ENCODE measurements at regions not wholly inside any gene's neighbourhood (a gene's known extent, or its start where the extent isn't known, plus 50 kb on each side); places are given as distances from the start of the nearest gene placed in this dataset.
A peak's percentile ranks its signal among the peaks of the same experiment; 100 is the strongest.

DNA sequence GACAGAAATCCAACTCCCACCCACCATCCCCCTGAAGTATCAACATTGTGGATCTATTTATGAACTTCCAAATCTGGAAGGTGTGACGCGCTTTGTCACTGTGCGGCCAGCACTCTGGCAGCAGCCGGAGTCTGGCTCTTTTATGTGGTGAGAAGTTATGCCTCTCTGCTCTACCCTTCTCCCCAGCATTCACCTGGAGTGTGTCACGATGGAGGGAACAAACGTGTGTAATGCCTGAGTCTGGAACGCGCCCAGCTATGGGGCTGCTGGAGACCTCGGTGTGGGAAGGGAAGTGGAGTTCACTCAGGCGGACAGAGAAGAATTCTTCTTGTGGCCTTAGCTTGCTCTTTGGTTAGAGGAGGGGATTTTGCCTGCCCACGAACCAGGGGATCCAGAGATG, 222.1 kb upstream of the RPL34 start:
- peak; percentile 29 for DNase-seq

DNA sequence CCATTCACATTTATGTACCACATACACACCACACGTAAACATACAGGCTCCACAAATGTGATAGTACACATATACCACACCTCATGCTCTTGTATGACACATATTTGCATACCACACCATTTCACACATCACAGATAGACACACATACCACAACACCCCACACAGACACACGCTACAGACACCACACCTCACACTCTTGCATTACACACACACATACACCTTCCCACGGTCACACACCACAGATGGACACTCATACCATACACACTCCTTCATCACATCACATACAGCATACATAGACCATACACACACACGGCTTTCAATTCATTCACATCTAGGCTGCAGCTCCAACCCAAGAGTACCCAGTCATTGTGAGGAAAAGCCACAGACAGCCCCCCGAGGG, 222.5 kb upstream of the RPL34 start:
- no peak for DNase-seq

DNA sequence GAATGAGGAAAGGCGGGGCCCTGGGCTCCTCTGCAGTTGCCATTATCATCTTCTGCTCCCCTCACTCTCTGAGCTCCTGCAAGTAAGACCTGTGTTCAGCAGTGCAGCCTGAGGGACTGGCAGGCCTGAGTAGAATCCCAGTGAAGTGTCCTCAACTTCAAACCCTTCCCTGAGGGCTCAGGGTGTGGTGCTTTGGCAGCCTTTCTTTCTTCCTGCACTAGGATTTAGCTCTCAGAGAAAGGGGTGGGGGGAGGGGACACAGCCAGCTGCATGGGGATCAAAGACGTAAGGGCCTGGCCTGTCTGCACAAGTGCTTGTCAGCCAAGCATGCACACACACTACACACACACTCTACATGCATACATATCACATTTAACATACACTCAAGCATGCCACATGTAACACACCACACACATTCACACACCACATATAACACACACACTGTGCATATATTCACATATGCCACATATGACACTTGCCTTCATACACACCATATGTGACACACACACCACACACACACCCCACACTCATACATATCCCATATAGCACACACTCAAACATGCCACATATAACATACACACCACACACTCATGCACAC, 223.4 kb upstream of the RPL34 start:
- no peak for DNase-seq

DNA sequence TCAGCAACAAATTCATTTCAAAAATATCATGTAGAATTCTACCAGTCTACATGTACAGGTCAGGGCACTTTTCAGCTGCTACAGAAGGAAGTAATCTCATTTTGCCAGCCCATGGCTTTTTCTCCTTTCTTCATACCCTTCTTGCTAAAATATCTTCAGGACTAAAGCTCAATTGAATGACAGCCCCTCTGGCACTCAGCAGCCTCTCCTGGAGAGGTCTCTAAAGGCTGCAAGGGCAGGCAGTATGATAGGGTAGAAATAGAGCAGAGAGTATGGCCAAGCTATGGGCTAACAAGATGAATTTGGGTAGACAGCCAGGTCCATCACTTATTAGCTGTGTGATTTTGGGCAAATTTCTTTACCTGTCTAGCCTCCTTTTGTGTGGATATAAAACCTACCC, 224.6 kb upstream of the RPL34 start:
- DNase-seq, result no peak

DNA sequence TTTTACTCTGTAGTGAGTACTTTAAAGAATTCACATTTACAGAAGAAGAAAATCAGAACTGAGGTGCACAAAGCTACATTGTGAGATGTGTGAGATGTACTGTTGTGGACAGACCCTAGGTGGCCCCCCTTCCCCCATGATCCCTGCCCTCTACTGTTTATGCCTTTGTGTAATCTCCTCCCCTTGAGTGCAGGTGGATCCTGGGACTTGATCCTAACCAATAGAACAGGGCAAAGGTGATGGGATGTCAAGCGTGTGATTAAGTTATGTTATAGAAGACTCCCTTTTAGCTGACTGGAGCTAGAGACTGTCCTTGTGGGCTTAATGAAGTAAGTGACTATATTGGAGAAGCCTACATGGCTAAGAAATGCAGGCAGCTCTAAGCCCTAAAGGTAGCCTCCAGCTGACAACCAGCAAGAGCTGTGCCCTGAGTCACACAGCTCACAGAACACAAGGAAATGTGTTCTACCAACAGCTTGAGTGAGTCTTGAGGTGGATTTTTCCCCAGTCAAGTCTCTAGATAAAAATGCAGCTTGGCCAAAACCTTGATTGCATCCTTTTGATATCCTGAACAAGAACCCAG, 225.2 kb upstream of the LEF1 start:
- no peak for DNase-seq

DNA sequence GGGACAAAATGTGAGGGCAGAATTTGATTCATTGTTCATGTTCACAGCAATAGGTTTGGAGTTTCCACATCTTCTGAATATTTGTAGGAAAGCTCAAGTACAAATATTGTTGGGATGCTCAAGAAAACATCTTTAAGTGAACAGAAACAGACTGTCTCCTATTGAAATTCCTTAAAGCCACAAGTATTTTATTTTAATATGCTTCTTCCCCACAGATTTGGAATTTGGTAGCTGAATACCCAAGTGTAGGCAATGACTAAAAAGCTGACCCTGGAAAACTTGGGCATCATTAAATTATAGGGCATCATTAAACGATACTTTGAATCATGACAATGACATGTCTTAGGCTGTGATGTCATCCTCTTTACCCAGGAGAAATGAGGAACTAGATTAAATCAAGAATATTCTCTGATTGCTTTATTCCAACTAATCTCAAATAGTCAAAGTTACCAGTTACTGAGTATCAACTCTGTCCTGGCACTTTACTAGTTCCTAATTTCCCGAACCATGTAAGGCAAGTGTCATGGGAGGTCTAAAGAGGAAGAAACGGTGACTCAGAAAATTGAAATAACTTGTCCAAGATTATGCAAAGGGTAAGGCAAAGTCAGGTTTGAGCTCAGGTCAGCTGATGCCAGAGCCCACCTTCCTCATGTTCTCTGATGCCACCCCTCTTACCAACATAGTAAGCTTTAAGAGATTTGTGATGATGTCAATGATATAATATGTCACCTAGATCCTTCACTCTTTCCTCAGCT, 223.1 kb upstream of the LEF1 start:
- peak; percentile 22 for DNase-seq

DNA sequence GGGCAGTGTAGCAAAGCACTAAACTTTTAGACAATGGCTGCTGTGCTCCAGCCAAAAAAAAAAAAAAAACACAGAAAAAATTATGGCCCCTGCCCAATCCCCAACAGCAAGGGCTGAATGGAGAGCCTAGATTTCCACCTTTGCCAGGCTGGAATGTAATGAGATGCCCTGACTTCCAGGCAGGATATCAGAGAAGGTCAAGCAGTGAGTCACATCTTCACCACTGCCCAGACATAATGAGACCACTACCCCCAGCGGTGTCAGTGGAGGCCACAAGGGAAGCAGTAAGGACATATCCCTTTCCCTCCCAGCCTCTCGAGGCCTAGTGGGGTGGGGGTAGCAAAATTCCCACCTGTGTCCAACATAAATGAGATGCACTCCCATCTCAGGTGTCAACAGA, 216.3 kb upstream of the LEF1 start:
- DNase-seq, result no peak

DNA sequence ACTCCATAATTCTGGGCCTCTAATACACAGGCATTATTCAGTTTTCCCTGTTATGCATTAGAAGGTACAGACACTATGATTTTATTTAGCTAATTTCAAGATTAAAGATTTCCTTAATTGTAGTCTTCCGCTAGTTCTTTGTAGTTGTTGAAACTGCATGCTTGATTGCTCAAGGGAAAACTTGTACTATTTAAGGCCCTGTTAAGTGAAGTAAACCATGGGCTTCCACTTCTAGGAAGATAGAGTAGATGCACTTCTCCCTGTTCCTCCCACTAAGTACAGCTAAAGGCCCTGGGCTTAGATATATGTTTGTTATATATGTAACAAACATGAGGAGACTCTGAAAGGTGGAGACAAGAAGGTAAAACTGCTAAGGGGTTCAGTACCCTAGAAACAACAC, 215.8 kb upstream of the LEF1 start:
- DNase-seq, result no peak

DNA sequence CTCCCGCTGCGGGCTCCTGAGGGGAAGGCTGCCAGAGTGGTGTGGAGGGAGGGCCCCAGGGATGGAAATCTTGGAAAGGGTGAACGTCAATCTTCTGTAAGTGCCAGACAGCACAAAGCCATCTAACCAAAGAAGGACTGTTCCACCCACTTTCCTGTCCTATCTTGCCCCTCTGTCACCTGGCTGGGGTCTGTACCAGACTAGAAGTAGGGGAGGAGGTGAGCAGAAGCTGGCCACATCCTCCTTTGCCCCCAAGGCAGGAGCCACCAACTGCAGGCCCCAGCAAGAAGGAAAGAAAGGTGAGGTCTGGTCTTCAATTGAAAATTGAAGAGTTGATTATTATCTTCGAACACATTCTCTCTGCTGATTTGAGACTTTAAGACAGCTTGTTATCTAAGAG, 214.4 kb upstream of the LEF1 start:
- no peak for DNase-seq

DNA sequence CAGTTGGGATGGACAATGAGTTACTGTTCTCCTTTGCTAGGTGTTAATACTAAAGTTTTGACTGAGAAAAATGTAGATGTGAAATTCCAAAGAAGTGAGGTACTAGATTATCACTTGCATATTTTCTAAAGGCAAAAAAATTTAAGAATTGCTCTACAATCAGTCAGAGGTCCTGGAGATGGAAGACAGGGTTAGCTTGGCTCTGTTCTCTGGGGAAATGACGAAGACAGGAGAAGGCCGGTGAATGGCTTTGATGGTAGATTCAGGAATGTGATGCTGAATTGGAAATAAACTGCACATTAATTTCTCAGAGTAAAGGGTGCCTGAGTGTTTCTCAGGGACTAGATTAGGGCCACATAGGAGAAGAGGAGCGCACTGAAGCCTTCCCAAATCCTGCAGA, 214.0 kb upstream of the LEF1 start:
- peak; percentile 56 for DNase-seq

DNA sequence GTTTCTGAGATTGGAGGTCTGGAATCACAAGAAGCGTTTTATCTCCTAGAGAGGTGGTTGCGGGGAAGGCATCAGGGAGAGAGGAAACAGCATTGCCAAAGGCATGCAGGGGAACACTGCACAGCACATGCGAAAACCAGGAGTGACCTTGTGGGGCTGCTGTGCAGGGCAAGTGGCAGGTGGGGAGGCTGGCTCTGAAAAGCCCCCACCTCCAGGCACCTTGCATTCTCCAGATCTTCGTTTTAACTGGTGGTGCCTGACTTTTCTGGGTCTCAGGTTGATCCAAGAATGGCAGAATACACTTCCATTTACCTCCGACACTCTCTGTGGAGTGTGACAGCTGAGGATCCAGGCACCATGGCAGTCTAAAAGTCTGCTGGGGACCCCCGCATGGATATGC, 209.4 kb upstream of the LEF1 start:
- no peak for DNase-seq

DNA sequence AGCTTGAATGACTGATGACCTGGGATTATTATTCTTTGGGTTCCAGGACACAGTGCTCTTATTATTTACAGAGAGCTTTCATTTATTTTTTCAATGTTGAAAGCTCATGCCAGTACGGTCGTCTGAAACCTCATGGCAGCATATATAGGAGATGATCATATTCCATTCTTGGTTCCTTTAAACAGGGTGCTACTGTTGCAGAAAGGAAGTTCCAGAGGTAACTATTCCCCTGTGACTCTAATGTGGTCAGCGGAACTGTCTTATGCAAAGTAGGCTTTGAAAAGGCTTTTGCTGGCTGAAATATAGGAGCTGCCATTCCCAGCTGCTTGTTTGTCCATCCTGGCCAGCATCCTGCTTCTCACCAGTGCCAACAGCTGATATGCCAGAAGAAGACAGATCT, 208.3 kb upstream of the LEF1 start:
- no peak for DNase-seq

DNA sequence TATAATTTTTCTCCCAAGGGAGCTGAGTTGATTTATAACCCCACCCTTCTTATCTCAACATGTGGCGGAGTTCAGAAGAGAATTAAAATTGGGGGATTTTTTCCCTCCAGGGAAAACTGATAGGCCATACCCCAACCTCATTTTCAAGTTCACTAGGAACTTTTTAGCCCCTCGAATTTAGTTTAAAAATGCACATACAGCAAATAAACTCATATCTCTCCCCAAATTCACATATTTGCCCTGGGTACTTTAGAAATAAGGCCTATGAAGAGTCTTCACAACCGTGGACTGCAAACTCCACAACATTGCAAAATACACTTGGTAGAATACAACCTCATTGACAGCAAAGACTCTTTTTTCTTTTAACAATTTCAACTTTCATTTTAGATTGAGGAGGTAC, 206.7 kb upstream of the LEF1 start:
- no peak for DNase-seq

DNA sequence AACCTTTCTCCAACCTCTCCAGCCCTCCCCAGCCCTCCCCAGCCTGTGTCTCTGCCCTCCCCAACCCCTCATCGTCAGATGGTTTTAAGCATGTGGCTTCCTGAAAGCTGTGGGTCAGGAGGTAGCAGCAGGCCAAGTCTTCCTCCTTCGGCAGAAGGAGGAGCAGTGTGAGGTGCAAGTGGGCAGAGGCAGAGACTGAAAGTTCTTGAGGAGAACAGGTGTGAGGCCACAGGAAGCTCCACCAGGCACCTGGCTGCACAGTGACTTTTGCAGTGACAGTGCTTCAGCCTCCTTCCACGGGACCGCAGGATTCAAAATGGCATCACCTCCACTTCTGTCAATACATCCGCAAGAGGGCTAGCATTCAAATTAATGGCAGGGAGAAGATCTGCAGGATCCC, 203.9 kb upstream of the LEF1 start:
- DNase-seq, result no peak

DNA sequence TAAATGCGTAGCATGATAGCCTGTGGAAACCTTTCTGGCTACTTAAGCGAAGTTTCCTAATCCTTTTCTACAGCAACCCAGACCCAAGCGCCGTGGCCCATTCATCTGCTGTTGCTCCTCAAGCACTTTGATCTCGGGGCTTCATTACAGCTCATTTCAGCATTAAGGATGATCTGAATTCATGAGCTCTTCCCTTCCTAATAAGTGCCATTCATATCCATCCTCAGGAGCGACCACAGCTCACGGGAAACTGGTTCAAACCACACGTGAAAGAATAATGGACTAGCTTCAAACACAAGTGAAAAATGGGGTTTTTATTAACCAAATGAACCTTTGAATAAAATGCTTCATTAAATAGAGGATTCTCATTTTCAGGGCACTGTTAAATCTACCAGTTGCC, 202.6 kb upstream of the LEF1 start:
- DNase-seq, result no peak

DNA sequence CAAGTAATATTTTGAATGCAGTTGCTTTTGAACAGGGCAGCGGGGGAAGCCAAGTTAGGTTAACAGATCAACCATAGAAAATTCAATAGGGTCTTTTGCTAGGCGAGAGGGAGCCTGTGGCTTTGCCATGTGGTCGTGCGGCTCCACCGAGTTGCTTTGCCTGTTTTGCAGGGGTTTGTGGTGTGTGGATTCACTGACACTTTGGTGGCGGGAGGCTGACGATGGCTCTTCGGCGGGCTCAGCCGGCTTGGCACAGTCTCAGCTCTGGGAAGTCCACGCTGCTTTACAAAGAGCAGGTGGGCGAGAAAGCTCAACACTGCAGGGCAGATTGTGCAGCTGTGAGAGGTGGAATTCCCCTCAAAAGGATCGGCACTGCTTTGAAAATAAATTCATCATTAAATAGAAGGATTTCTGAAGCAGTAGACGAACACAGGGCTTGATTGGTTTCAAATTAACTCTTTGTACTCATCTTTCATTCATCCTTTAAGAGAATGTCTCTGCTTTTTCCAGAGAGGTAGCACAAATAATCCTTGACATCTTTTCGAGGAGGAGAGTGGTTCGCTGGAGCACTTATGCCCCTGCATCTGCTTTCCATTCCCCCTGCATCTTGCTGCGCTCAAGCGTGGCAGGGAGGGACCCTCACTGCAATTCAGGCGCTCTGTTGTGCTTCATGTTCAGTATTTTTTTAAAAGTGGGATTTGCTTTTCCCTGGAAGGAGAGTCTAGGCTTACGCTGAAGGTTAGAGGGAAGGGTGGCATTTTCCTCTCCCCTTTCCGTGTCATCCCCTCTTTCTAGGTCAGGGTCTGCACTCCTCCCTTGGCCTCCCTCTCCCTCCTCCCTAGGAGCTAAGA, 201.8 kb upstream of the LEF1 start:
- no peak for DNase-seq

DNA sequence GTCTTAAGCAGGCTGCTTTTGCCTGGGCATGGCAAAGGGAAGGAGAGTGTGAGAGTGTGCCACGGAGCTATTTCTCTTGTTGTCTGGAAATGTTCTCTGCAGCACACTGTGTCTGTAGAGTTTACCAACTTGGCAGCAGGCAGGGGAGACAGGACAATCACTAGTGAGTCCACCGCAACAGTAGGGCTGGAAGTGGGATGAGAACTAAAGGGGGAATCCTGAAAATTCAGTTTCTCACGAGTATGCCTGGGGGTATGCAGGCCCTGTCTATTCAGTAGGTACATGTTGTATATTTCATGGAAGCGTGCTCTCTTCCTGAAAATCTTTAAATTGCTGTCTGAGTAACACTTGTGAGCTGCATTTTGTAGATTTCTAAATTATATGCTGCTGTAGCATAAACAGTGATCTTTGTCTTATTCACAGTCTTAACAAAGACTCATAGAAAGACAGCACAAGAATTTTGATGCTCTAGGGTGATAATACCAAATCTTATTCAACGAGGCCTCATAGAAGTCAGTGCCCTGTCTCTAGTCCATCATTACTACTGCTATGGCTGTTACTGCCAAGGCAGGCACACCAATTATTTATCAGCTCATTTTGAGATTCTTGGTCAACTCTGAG, 200.4 kb upstream of the LEF1 start:
- DNase-seq, result no peak

DNA sequence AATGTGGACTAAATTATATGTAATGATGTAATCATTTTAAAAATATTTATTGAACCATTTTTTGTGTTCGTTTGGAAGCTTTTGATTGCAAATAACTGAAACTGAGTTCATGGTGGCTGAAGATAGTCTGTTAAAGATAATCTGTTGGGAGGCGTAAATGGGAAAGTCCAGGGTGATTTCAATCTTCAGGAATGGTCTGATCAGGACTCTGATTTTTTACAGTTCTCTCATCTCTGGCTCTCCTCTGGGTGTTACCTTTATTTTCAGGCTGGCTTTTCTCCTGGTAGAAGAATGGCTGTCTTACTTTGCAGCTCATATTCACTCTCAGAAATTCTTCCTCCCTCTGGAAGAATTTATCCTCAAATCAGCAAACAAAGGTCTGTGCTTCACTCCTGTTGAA, 199.0 kb upstream of the LEF1 start:
- DNase-seq, result no peak

DNA sequence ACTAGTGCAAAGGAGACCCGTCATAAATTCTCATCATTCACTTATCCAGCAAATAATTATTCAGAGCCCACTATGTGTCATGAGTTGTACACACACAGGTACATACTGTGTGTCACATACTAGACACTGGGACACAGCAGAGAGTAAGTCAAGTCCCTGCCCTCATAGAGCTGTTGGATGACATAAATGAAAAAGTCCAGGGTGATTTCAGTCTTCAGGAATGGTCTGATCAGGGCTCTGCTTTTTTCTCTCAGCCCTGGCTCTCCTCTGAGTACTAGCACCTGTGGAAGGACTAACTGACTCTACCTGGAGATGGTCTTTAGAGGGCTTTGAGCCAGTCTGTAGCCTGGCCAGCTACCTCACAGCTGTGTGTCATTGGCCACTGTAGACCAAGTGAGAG, 198.0 kb upstream of the LEF1 start:
- DNase-seq, result no peak

DNA sequence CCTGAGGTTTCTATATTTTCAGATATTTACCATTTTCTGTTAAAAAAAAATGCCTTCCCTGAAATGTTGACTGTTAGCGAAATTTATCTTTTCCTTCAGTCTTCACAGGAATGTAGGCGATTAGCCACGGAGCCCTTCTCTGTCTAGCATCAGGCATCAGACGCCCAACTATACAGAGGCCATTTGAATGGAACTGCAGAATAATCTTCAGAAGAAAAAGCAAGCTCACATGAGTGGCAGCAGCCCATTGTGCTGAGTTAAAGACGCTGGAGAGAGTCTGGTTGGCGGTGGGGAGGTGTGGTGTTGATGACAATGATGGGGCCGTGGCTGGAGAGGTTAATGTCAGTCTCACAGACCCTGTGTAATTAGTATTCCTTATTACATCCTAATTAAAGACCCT, 196.8 kb upstream of the LEF1 start:
- DNase-seq, result no peak

DNA sequence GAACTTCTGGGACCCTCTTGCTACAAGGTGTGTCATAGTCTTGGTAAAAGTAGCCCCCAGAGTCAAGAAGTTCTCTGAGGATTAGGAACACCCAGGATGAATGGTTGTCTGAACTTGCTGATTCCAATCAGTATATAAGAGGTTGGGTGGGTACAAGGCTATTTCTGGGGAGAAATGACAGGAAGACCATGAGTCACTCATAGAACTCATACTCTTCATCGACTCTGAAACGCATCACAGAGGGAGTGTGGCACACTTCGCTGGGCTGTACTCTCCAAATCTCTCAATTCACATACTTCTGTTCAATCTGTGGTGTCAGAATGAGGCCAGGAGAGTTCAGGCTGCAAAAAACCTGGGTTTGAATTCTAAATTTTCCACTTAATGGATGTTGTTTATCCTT, 193.2 kb upstream of the LEF1 start:
- DNase-seq, result no peak

DNA sequence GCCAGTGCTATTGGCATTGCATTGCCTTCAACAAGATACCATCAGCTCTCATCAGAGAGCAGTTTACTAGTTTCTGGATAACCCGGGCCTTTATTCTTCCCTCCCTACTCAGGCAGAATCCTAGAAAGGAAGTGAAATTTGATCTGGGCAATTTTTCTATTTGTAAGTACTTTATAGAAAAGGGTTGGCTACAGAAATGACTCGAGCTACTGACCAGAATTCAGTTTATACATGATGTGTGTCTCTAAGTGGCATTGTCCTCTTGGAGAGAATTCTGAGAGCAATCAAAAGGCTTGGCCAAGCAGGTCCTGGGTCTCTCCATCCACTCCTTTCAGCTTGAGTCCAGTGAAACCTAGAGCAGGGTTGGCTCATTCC, 192.7 kb upstream of the LEF1 start:
- no peak for DNase-seq

DNA sequence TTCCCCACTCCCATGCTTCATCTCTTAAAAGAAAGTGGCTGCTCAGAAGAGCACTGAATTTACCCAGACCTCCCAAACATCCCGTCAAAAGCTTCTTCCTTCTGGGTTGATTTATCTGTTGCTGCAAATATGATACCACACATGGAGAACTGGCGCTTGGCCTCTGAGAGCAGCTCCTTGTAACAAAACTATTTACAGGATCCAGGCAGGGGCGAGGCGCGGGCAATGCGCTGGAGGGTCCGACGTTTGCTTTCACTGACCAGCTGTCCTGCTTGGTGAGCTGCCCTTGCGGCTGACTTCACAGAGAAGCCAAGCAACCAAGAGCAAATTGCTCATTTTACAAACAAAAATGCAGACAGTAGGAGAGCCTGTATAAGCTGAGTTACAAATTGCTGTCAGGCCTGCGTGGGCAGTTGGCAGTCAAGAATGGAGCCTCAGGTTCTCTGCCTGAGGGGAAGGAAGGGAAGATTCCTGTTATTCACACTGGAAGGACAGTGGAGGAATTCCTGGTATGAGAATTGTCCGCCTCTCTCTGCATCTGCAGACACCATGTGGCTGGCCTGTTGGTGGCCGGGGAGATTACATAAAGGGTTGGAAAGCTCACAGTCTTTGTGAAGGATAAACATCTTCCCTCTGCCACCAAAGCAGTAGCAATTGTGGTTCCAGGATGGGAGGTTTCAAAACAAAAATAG, 192.2 kb upstream of the LEF1 start:
- peak; percentile 88 for DNase-seq

Measured in fibroblast of upper back skin (primary cell).